ENCODE measurements at regions not wholly inside any gene's neighbourhood (a gene's known extent, or its start where the extent isn't known, plus 50 kb on each side); places are given as distances from the start of the nearest gene placed in this dataset.

GRCh38 chr1:118578276-118578675 lies 393.2 kb upstream of the SPAG17 start:
- no peak for ATAC-seq (ENCODE audit: low read depth)
- Histone ChIP-seq H2BK120ac (ENCODE audit: low read depth, low read length) (no peak overlapping the region), H4K91ac (ENCODE audit: insufficient read depth, low read depth, low read length) (no peak overlapping the region), H4K20me1 (ENCODE audit: insufficient read depth, low read length) (no peaks in the 10 kb centered on the region), H3K4ac (ENCODE audit: low read depth, low read length) (no peak overlapping the region), H3K9me3 (ENCODE audit: control insufficient read depth, insufficient read depth, low read length) (peaks cover 2% of the 10 kb centered on the region; the same call in 1 of the 2 replicates), H2AFZ (replicated peaks; ENCODE audit: low read length, poor library complexity) (no peak overlapping the region), H3K18ac (ENCODE audit: low read depth, low read length) (no peak overlapping the region), H3K9ac (ENCODE audit: low read depth, low read length) (no peak overlapping the region), H2BK20ac (ENCODE audit: low read depth, low read length) (no peak overlapping the region), H3K4me3 (ENCODE audit: insufficient read depth, low read depth, low read length) (no peak overlapping the region), H3K56ac (ENCODE audit: extremely low read depth, insufficient read depth, low read length) (no peak overlapping the region), H3K4me2 (ENCODE audit: low read depth, low read length) (no peak overlapping the region), H3K36me3 (ENCODE audit: control insufficient read depth, insufficient read depth, low read length) (no peaks in the 10 kb centered on the region), H3K4me1 (ENCODE audit: control insufficient read depth, insufficient read depth, low read length) (no peaks in the 10 kb centered on the region), H3K79me1 (ENCODE audit: low read depth in 1 of 2, low read length in 2 of 2) (no peaks in the 10 kb centered on the region), H3K27me3 (ENCODE audit: control insufficient read depth, insufficient read depth, low read length) (no peaks in the 10 kb centered on the region), H3K14ac (replicated peaks; ENCODE audit: low read depth, low read length) (no peak overlapping the region), H2BK5ac (ENCODE audit: low read depth, low read length, poor library complexity, severe bottlenecking) (no peak overlapping the region), H3K23ac (ENCODE audit: low read depth, low read length) (no peak overlapping the region), H3K9me1 (ENCODE audit: insufficient read depth, low read length) (no peaks in the 10 kb centered on the region), H3K27ac (ENCODE audit: insufficient read depth, low read length) (no peak overlapping the region), H4K8ac (ENCODE audit: low read depth in 2 of 2, low read length in 2 of 2) (no peak overlapping the region), H2BK15ac (ENCODE audit: low read depth, low read length) (no peak overlapping the region), H2AK9ac (replicated peaks; ENCODE audit: low read depth, low read length, poor library complexity) (no peak overlapping the region), H2AK5ac (ENCODE audit: low read depth, low read length) (no peak overlapping the region), H4K5ac (ENCODE audit: low read depth, low read length) (no peak overlapping the region)
- ChIA-PET POLR2A (ENCODE audit: unreplicated experiment) (no interaction called here), CTCF (no interaction called here)
- in situ Hi-C loops (cut with MboI; ENCODE audit: low sequenced_read_pairs), result no loop called here
- TF ChIP-seq MXI1 (IDR thresholded peaks at IDR 0.05; ENCODE audit: borderline replicate concordance, low read depth, low read length), result no peak
- TF ChIP-seq NFE2L2 (IDR thresholded peaks at IDR 0.05; ENCODE audit: low read depth, low read length), result no peak
- TF ChIP-seq FOS (IDR thresholded peaks at IDR 0.05; ENCODE audit: low read depth, low read length), result no peak
- no peak for TF ChIP-seq CHD1 (IDR thresholded peaks at IDR 0.05; ENCODE audit: low read depth, low read length)
- no peak for TF ChIP-seq ELK1 (IDR thresholded peaks at IDR 0.05; ENCODE audit: borderline replicate concordance, low read depth, low read length)
- TF ChIP-seq MAFK (IDR thresholded peaks at IDR 0.05; ENCODE audit: low read depth, low read length), result 0 out of 2 replicates have a peak, but pooled peaks have one; percentile 1
- TF ChIP-seq SMC3 (IDR thresholded peaks at IDR 0.05; ENCODE audit: low read depth, low read length), result no peak
- DNase-seq, result no peak
- dilution Hi-C loops (cut with HindIII; ENCODE audit: low sequenced_read_pairs, unreplicated experiment), result no loop called here
- intact Hi-C loops (cut with micrococcal nuclease), result no loop called here
- no TSS peak for BruUV-seq (replicated peaks)
